SIG-M5 treated with dmso at 0.1 percent for 504 hours (cell line): ENCODE measurements at regions not wholly inside any gene's neighbourhood (a gene's known extent, or its start where the extent isn't known, plus 50 kb on each side); places are given as distances from the start of the nearest gene placed in this dataset.

Source experiments
- DNase-seq: peaks from one replicate; lab custom pipeline; 2025; ENCODE audit not compliant: unreplicated experiment; lab: John Stamatoyannopoulos, UW

GRCh38 chr10:36253731-36254130 lies 611.6 kb upstream of the FZD8 start:
- DNase-seq, result no peak

GRCh38 chr10:36251068-36251467 lies 609.0 kb upstream of the FZD8 start:
- DNase-seq, result no peak

GRCh38 chr10:36248304-36248981 lies 606.3 kb upstream of the FZD8 start:
- no peak for DNase-seq

- DNase-seq, result no peak
Measured at GRCh38 chr10:36247478-36247877, 605.4 kb upstream of the FZD8 start.

- no peak for DNase-seq
Measured at GRCh38 chr10:36236931-36237330, 594.8 kb upstream of the FZD8 start.

- no peak for DNase-seq
Measured at GRCh38 chr10:36236341-36236740, 594.2 kb upstream of the FZD8 start.

GRCh38 chr10:36232935-36233334 lies 590.8 kb upstream of the FZD8 start:
- no peak for DNase-seq

GRCh38 chr10:36224431-36224985 lies 582.4 kb upstream of the FZD8 start:
- no peak for DNase-seq

GRCh38 chr10:36221101-36221500 lies 579.0 kb upstream of the FZD8 start:
- DNase-seq, result no peak

GRCh38 chr10:36220151-36220550 lies 578.1 kb upstream of the FZD8 start:
- DNase-seq, result no peak

GRCh38 chr10:36211856-36212255 lies 569.8 kb upstream of the FZD8 start:
- no peak for DNase-seq

GRCh38 chr10:36209480-36209879 lies 567.4 kb upstream of the FZD8 start:
- DNase-seq, result no peak

- no peak for DNase-seq
Measured at GRCh38 chr10:36202881-36203280, 560.8 kb upstream of the FZD8 start.

- no peak for DNase-seq
Measured at GRCh38 chr10:36200577-36200976, 558.5 kb upstream of the FZD8 start.

- DNase-seq, result no peak
Measured at GRCh38 chr10:36198322-36198721, 556.2 kb upstream of the FZD8 start.

GRCh38 chr10:36195364-36195763 lies 553.3 kb upstream of the FZD8 start:
- DNase-seq, result no peak

- no peak for DNase-seq
Measured at GRCh38 chr10:36194276-36194675, 552.2 kb upstream of the FZD8 start.

- DNase-seq, result no peak
Measured at GRCh38 chr10:36191009-36191408, 548.9 kb upstream of the FZD8 start.

GRCh38 chr10:36188461-36188860 lies 546.4 kb upstream of the FZD8 start:
- DNase-seq, result no peak

- DNase-seq, result no peak
Measured at GRCh38 chr10:36188080-36188453, 546.0 kb upstream of the FZD8 start.

- DNase-seq, result no peak
Measured at GRCh38 chr10:36187380-36188079, 545.4 kb upstream of the FZD8 start.

- no peak for DNase-seq
Measured at GRCh38 chr10:36185097-36185496, 543.0 kb upstream of the FZD8 start.

GRCh38 chr10:36183726-36184125 lies 541.6 kb upstream of the FZD8 start:
- DNase-seq, result no peak
